ENCODE measurements at regions not wholly inside any gene's neighbourhood (a gene's known extent, or its start where the extent isn't known, plus 50 kb on each side); places are given as distances from the start of the nearest gene placed in this dataset.

DNA sequence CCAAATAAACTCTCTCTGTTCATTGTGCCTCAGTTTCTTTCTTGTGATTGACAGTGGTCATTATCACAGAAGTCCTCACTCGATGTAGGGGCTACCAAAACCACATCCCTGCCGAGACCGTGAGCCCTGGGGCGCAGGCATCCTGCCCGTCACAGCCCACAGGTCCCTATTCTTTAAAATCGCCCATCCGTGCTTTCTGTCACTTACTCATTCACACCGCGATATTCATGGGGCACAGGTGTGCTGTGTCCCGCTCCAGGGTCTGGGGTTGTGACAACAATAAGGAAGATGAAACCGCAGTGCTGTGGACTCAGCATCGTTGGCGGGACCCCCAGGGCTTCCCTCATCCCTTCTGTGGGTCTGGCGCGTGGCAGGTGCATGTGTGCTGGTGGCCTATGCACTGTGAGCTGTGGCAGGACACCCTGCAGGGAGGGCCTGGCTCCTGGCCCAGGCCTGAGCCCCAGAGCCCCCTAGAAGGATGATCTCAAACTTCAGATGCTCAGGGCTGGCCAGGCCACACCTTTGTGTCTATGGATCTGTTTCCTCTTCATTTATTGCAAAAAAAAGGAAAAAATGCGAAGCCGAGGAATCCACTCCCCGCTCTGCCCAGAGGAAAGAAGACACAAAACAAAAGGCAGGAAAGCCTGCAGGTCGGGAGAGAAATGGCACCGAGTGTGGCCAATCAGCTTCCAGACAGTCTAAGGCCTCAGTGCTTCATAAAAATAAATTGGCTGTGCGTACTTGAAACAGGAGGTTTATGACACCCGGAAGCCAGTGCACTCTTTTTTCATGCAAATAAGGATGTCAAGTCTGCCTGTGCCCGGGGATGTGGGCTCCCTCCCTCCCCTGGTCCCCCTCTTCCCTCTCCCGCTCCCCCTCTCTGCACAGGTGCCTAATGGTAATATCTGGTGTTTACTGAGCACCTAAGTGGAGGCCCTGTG is 109.5 kb upstream of the ADRA2C start:
- no peak for FAIRE-seq

DNA sequence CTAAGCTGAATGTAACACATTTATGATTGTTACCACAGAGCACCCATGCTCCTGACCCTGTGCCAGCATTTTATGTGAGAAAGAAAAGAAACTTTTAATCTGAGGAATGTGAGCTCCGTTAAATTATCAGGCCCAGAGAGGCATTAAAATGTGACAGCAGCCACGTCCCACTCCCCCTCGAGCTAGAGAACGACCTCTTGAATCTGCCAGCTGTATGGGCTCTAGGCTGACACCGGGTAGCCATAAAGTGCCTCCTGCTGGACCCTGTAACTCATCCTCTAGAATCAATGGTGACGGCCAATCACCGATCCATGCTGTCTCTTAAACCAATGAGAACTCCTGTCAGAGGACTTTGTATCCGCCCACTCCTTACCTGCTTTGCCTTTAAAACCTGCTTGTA is 110.2 kb upstream of the ADRA2C start:
- H3K4me3 ChIP-seq (replicated peaks in 1 of 3; ENCODE audit: insufficient read depth in 1 of 3, low read depth in 2 of 3, low read length in 3 of 3): no peak overlapping the region
- no peaks in the 10 kb centered on the region for H3K9me3 ChIP-seq (ENCODE audit: low read length)
- H3K36me3 ChIP-seq (replicated peaks in 1 of 2; ENCODE audit: control insufficient read depth in 1 of 2, insufficient read depth in 2 of 2, low read length in 2 of 2): no peaks in the 10 kb centered on the region
- no peak overlapping the region for H3K27ac ChIP-seq (ENCODE audit: extremely low read length, insufficient read depth, low read length)
- 0 out of 2 replicates have a peak, but pooled peaks cover 2% of the 10 kb centered on the region for H4K20me1 ChIP-seq (ENCODE audit: insufficient read depth, low read length)
- POLR2A ChIA-PET: no interaction called here
- no peak overlapping the region for H3K9ac ChIP-seq (ENCODE audit: insufficient read depth, low read depth, low read length)
- no peak for DNase-seq (ENCODE audit: low spot score)
- H3K79me2 ChIP-seq (ENCODE audit: insufficient read depth, low read length): no peaks in the 10 kb centered on the region
- H2AFZ ChIP-seq (ENCODE audit: low read length): no peak overlapping the region
- ATAC-seq: no peak
- peaks cover 15% of the 10 kb centered on the region for H3K4me1 ChIP-seq (ENCODE audit: insufficient read depth, low read length)
- peaks cover 8 to 80% of the 10 kb centered on the region in 2 experiments for H3K27me3 ChIP-seq (ENCODE audit: control insufficient read depth in 1 of 2, insufficient read depth in 2 of 2, low read length in 2 of 2)
- 35% methylated on average over 7 of the region's 8 CpGs for WGBS (ENCODE audit: low lambda C conversion rate)
- intact Hi-C loops (cut with micrococcal nuclease; ENCODE audit: unreplicated experiment) (no loop called here), in situ Hi-C loops (cut with HindIII; ENCODE audit: extremely low pct_ligation_motif_present, low pct_unique_long_range_greater_than_20kb) (no loop called here)
- no peak for FAIRE-seq
- BruUV-seq (replicated peaks): no TSS peak
- CTCF ChIA-PET (ENCODE audit: low intra/inter-chr PET ratio, low total read pairs): no interaction called here
- H3K4me2 ChIP-seq (ENCODE audit: low read depth, low read length): no peak overlapping the region
- TF ChIP-seq ZNF768 (CRISPR knock-in tag; IDR thresholded peaks at IDR 0.05) (no peak), RELA (CRISPR knock-in tag; IDR thresholded peaks at IDR 0.05) (no peak), ZNF124 (CRISPR knock-in tag; IDR thresholded peaks at IDR 0.05) (no peak), HNF4G (IDR thresholded peaks at IDR 0.05; ENCODE audit: borderline replicate concordance, low read depth, low read length) (no peak), HNF4G (CRISPR knock-in tag; IDR thresholded peaks at IDR 0.05; ENCODE audit: borderline replicate concordance, low read depth) (no peak), MEIS2 (CRISPR knock-in tag; IDR thresholded peaks at IDR 0.05) (no peak), RFX5 (IDR thresholded peaks at IDR 0.05; ENCODE audit: low read depth, low read length) (no peak), HOXA5 (CRISPR knock-in tag; IDR thresholded peaks at IDR 0.05) (no peak), KLF15 (CRISPR knock-in tag; IDR thresholded peaks at IDR 0.05; ENCODE audit: borderline replicate concordance) (no peak), ZFAT (CRISPR knock-in tag; conservative IDR thresholded peaks at IDR 0.05) (no peak)
- TF ChIP-seq, protein P1, sequence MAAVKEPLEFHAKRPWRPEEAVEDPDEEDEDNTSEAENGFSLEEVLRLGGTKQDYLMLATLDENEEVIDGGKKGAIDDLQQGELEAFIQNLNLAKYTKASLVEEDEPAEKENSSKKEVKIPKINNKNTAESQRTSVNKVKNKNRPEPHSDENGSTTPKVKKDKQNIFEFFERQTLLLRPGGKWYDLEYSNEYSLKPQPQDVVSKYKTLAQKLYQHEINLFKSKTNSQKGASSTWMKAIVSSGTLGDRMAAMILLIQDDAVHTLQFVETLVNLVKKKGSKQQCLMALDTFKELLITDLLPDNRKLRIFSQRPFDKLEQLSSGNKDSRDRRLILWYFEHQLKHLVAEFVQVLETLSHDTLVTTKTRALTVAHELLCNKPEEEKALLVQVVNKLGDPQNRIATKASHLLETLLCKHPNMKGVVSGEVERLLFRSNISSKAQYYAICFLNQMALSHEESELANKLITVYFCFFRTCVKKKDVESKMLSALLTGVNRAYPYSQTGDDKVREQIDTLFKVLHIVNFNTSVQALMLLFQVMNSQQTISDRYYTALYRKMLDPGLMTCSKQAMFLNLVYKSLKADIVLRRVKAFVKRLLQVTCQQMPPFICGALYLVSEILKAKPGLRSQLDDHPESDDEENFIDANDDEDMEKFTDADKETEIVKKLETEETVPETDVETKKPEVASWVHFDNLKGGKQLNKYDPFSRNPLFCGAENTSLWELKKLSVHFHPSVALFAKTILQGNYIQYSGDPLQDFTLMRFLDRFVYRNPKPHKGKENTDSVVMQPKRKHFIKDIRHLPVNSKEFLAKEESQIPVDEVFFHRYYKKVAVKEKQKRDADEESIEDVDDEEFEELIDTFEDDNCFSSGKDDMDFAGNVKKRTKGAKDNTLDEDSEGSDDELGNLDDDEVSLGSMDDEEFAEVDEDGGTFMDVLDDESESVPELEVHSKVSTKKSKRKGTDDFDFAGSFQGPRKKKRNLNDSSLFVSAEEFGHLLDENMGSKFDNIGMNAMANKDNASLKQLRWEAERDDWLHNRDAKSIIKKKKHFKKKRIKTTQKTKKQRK (IDR thresholded peaks at IDR 0.05; ENCODE audit: low read length): no peak

More for the DNA sequence above, 109.5 kb upstream of the ADRA2C start:
- intact Hi-C loops (cut with micrococcal nuclease; ENCODE audit: unreplicated experiment): no loop called here
- Histone ChIP-seq H2AFZ (ENCODE audit: low read length) (no peak overlapping the region), H3K27me3 (ENCODE audit: control insufficient read depth in 1 of 2, insufficient read depth in 2 of 2, low read length in 2 of 2) (peaks cover 8 to 79% of the 10 kb centered on the region in 2 experiments), H3K36me3 (replicated peaks in 1 of 2; ENCODE audit: control insufficient read depth in 1 of 2, insufficient read depth in 2 of 2, low read length in 2 of 2) (no peaks in the 10 kb centered on the region), H3K4me2 (ENCODE audit: low read depth, low read length) (no peak overlapping the region), H4K20me1 (ENCODE audit: insufficient read depth, low read length) (0 out of 2 replicates have a peak, but pooled peaks cover 2% of the 10 kb centered on the region), H3K79me2 (ENCODE audit: insufficient read depth, low read length) (no peaks in the 10 kb centered on the region), H3K4me3 (replicated peaks in 1 of 3; ENCODE audit: insufficient read depth in 1 of 3, low read depth in 2 of 3, low read length in 3 of 3) (no peak overlapping the region), H3K9ac (ENCODE audit: insufficient read depth, low read depth, low read length) (no peak overlapping the region), H3K4me1 (ENCODE audit: insufficient read depth, low read length) (peaks cover 9% of the 10 kb centered on the region), H3K27ac (ENCODE audit: extremely low read length, insufficient read depth, low read length) (no peak overlapping the region), H3K9me3 (ENCODE audit: low read length) (no peaks in the 10 kb centered on the region)
- no TSS peak for BruUV-seq (replicated peaks)
- 41% methylated on average over 22 of the region's 24 CpGs for WGBS (ENCODE audit: low lambda C conversion rate)
- in situ Hi-C loops (cut with HindIII; ENCODE audit: extremely low pct_ligation_motif_present, low pct_unique_long_range_greater_than_20kb): no loop called here
- ATAC-seq (no peak), DNase-seq (ENCODE audit: low spot score) (no peak)
- CTCF ChIA-PET (ENCODE audit: low intra/inter-chr PET ratio, low total read pairs): no interaction called here
- POLR2A ChIA-PET: no interaction called here
- TF ChIP-seq, protein P2, sequence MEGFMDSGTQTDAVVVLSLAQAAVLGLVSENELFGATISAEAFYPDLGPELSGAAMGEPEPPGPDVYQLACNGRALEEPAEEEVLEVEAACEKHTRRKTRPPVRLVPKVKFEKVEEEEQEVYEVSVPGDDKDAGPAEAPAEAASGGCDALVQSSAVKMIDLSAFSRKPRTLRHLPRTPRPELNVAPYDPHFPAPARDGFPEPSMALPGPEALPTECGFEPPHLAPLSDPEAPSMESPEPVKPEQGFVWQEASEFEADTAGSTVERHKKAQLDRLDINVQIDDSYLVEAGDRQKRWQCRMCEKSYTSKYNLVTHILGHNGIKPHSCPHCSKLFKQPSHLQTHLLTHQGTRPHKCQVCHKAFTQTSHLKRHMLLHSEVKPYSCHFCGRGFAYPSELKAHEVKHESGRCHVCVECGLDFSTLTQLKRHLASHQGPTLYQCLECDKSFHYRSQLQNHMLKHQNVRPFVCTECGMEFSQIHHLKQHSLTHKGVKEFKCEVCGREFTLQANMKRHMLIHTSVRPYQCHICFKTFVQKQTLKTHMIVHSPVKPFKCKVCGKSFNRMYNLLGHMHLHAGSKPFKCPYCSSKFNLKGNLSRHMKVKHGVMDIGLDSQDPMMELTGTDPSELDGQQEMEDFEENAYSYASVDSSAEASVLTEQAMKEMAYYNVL (CRISPR knock-in tag; IDR thresholded peaks at IDR 0.05; ENCODE audit: borderline replicate concordance): no peak
